ELR (cell line): ENCODE measurements at regions not wholly inside any gene's neighbourhood (a gene's known extent, or its start where the extent isn't known, plus 50 kb on each side); places are given as distances from the start of the nearest gene placed in this dataset.
"Not testable (repeated sequence)": the region's sequence is repeated elsewhere in the genome, so short reads cannot be mapped to it uniquely, and the experiment has no call there.

Source experiments
- DNase-seq: peaks from one replicate; pipeline ENCODE4 v3.0.0-alpha.2; 2015; ENCODE audit warnings: low read depth

GRCh38 chr20:57973886-57974285 is 254.6 kb downstream of the ANKRD60 start:
- no peak for DNase-seq

DNA sequence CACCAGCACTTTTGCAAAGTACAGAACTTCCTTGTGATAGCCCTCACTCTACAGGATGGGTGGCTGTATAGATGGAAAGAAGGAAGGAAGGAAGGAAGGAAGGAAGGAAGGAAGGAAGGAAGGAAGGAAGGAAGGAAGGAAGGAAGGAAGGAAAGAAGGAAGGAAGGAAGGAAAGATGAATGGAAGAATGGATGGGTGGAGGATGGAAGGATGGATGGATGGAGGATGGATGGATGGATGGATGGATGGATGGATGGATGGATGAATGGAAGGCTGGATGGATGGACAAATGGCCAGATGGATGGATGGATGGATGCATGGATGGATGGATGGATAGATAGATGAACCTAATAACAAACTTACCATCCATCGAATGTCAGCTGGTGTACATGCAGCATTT is 256.9 kb downstream of the ANKRD60 start:
- DNase-seq, result not testable (repeated sequence)

DNA sequence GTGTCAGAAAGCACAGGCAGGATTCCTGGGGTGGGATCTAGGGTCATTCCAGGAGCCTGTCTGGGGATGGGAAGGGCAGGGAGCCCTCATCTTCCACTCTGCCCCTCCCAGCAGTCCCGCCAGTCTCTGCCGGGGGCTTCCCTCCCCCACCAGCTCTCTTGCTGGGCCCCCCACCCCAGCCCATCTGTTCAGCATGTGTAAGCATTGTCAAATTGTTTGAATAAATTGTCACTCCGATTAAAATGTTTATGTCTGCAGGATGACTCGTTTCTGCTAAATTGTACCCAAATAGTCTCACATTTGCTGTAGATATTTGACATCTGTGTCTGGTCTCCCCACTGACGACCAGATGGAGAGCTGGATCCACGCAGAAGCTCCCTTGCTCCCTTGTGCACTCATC is 257.6 kb downstream of the ANKRD60 start:
- no peak for DNase-seq

DNA sequence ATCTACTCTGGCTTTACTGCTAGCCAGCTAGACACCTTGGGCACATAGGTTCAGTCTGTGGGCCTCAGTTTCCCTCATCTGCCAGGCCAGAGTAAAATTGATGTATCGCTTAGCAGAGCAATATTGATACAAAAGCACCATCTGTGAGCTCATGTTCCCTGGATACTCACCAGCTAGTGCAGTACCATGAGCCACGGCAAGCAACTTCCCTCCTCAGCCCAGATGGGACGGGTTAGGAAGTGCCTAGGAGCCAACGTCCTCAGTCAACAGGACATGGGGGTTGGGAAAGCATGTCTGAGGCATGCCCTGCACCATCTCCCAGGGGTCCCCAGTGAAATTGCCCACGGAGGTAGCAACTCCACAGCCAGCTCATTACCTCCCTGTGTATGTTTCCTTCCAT is 258.3 kb downstream of the ANKRD60 start:
- no peak for DNase-seq

GRCh38 chr20:57968120-57968519 is 258.3 kb upstream of the PMEPA1 start:
- no peak for DNase-seq

DNA sequence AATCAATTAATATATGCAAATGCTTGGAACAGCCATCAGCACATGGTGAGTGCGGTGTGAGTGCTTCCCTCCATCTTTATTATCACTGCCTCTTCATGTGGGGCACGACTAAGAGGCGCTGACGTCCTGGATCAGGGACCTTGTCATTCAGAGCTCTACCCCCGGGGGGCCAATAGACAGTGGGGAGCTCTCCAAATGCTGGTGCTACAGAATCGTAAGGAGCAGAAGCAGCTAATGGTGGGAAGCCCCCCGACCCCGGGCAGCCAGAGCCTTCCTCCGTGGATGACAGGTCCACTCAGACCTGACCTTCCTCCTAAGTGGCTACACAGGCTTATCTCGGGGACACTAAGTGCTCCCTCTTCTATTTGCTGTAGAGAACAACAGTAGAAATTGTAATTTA is 257.5 kb upstream of the PMEPA1 start:
- no peak for DNase-seq

DNA sequence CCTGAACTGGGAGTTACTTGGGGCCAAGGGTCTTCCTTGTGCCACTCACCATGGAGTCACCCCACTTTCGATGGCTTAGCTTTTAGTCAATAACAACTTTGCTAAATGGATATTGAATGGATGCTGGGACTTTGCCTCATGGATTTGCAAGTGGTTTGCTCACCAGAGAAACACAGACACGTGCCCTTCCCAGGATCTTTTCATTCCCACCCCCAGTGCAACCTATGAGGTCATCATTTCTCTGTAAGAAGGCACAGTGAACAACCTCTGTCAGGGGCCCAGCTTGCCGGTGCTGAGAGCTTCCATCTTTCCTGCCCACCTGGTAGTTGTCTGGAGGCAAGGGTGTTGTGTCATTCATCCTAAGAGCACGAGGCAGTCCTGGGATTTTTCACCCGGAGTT is 256.8 kb upstream of the PMEPA1 start:
- no peak for DNase-seq

- DNase-seq, result no peak
Measured at GRCh38 chr20:57965441-57965840, 255.6 kb upstream of the PMEPA1 start.

DNA sequence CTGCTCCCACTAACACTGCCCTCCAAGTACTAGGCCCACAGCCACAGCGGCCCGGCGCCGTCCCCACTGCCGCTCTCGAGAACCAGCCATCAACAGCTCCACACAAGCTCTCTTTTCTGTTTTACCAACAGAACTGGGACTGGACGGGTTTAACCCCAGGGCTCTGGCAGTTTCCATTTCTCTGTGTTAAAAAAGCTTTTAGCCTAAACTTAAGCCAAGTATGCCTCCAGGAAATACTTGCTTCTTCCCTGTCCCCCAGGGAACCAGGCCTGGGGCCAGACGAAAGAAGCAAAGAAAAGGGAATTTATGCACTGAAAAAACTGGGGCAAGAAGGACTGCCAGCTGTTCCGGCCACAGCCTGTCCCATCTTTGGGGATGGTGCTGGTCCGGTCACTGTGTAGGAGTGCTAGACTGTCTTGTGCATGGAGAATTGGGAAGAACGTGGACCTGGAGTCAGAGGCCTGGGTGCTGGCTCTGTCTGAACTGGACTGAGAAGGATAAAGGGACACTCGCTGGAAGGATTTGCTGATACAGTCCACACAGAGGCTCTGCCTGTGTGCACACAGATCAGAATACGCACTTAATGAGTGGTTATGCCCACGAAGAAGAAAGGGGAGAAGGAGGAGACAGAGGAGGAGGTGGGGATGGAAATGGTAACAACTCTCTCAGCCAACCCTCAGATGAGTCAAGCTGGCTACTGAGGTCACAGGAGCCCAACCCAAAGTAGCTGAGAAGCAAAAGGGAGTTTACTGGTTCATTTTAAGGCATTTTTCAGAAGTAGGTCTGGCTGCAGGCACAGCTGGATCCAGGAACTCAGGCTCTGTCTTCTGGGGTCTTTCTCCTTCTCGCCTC is 254.4 kb upstream of the PMEPA1 start:
- no peak for DNase-seq

DNA sequence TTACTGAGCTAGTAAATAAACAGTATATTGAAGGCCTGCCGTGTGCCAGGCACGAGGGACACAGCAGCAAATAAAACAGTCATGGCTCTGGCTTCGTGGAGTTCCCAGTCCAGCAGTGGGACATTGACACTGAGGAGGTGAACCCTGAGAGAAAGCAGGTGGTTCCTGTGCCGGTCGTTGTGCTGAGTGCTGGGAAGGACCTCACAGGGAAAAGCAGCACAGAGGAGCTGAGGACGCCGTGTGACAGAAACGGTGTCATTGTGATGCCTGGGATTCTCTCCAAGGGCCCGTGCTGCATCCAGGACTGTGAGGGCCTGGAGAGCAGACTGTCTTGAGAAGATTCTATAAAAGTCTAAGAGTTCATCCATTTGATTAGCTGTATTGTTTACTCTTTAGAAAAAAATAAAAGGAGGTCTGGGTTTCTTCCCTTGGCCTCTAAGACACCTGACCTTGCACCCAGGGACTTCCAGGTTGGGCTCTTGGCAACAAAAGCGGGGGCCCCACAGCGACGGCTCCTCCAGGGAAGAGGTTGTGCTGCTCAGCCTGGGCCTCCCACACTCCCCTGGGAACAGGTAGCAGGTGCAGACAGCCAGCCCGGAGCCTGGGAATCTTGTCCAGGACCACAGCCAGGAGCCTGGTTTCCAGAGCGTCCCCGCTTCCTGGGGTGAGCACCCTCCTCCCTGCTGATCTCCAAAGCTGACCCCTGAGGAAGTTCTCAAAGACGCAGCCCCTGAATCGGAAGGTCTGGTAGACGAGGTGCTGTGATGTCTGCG is 251.2 kb upstream of the PMEPA1 start:
- DNase-seq, result no peak

- DNase-seq, result no peak
Measured at GRCh38 chr20:57959589-57959988, 249.8 kb upstream of the PMEPA1 start.

GRCh38 chr20:57959018-57959417 is 249.2 kb upstream of the PMEPA1 start:
- DNase-seq, result no peak

GRCh38 chr20:57958050-57958420 is 248.2 kb upstream of the PMEPA1 start:
- no peak for DNase-seq

- DNase-seq, result peak; percentile 14
Measured at GRCh38 chr20:57957411-57958049, 247.7 kb upstream of the PMEPA1 start.

GRCh38 chr20:57953638-57954037 is 243.8 kb upstream of the PMEPA1 start:
- DNase-seq, result peak; percentile 57

DNA sequence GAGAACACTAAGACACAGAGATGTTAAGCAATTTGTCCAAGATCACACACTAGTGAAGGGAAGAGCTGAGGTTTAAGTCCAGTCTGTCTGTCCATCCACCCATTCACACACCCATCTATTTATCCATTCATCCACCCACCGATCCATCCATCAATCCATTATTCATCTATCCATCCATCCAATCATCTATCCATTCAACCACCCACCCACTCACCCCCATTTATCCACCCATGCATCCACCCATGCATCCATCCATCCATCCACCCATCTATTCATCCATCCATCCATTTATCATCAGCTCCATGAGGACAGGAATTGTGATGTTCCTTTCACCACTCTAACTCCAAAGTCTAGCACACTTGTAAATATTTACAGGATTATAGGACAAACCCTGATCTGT is 242.3 kb upstream of the PMEPA1 start:
- no peak for DNase-seq

DNA sequence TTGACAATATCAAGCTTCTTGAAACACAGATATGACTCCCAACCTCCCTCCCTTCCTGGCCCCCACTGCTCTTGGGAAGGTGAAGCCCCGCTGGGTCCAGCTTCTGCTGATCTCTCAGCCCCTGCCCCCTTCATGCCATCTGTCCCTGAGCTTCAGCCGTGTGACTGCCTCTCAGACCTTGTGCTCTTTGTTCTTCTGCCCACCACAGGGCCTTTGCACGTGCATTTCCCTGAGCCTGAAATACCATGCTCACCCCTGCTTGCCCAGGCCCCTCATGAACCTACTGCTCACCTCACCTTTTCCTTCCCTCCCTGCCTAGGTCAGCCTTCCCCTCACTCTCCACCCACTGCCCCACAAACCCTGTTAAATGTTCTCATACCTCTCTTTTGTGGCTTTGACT is 241.7 kb upstream of the PMEPA1 start:
- no peak for DNase-seq

GRCh38 chr20:57950764-57951485 is 241.1 kb upstream of the PMEPA1 start:
- DNase-seq, result no peak

DNA sequence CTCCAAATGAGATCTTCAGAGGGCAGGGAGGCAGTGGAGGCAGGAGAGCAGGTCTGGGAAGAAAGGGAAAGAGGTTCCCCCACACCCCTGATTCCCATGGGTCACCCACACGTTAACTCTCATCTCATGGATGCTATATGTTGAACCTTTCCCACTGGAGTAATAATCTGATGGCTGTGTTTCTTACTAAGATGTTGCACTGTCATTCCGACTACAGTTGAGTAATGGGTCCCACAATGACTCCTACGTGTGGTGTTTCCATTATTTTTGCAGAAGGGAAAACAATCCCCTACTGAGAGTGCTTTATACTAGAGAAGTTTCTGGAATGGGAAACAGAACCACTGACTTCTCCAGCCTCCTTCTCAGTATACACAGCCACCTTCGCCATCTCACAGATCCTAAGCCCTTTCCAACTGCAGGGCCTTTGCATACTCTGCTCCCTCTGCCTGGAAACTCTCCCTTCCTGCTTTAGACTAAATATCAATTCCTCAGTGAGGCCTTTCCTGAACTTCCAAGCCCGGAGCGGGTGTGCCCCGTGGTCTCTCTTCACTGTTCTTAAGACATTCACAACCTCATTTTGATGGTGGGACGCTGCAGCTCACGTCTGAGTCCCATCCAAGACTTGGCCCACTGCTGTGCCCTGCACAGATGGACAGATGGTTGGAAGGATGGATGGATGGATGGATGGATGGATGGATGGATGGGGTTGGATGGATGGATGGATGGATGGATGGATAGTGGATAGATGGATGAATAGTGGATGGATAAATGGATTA is 238.6 kb upstream of the PMEPA1 start:
- no peak for DNase-seq

GRCh38 chr20:57947421-57948179 is 237.8 kb upstream of the PMEPA1 start:
- no peak for DNase-seq
